ENCODE measurements at regions not wholly inside any gene's neighbourhood (a gene's known extent, or its start where the extent isn't known, plus 50 kb on each side); places are given as distances from the start of the nearest gene placed in this dataset.
A peak's percentile ranks its signal among the peaks of the same experiment; 100 is the strongest.

- Histone ChIP-seq H2AK5ac (ENCODE audit: low read length, severe bottlenecking) (peak overlapping the region; percentile 9), H3K4me3 (ENCODE audit: insufficient read depth in 1 of 2, low read depth in 1 of 2, low read length in 2 of 2) (no peak overlapping the region), H4K8ac (ENCODE audit: low read length) (no peak overlapping the region), H3K14ac (ENCODE audit: low read length in 2 of 2) (no peak overlapping the region), H3K27me3 (ENCODE audit: control insufficient read depth in 1 of 2, insufficient read depth in 1 of 2, low read length in 2 of 2) (peaks cover 0 to 5% of the 10 kb centered on the region in 2 experiments), H2BK12ac (ENCODE audit: low read length in 2 of 2) (no peak overlapping the region), H4K91ac (ENCODE audit: low read length) (no peak overlapping the region), H3K23ac (ENCODE audit: low read length in 2 of 2) (no peak overlapping the region), H3K9me3 (ENCODE audit: control insufficient read depth, low read length) (no peaks in the 10 kb centered on the region), H2BK5ac (ENCODE audit: low read depth, low read length, poor library complexity, severe bottlenecking) (no peak overlapping the region), H3K18ac (ENCODE audit: low read depth in 1 of 2, low read length in 2 of 2) (no peak overlapping the region), H2BK120ac (ENCODE audit: low read depth, low read length) (no peak overlapping the region), H2BK15ac (ENCODE audit: low read depth, poor library complexity, severe bottlenecking) (no peak overlapping the region), H3K9ac (ENCODE audit: low read length) (no peak overlapping the region), H3K36me3 (ENCODE audit: control insufficient read depth in 1 of 2, insufficient read depth in 2 of 2, low read depth in 1 of 2, low read length in 2 of 2) (no peaks in the 10 kb centered on the region), H3K27ac (ENCODE audit: low read length, poor library complexity, severe bottlenecking) (no peak overlapping the region), H2AFZ (ENCODE audit: low read depth, low read length) (no peak overlapping the region), H3K4me2 (ENCODE audit: low read length, poor library complexity, severe bottlenecking) (no peak overlapping the region), H3K4me1 (ENCODE audit: control insufficient read depth, insufficient read depth, low read depth, low read length) (peaks cover 37% of the 10 kb centered on the region), H3K79me1 (replicated peaks; ENCODE audit: low read length, poor library complexity, severe bottlenecking) (no peaks in the 10 kb centered on the region), H3K4ac (ENCODE audit: low read depth in 1 of 2, low read length in 2 of 2) (no peak overlapping the region)
- WGBS = 100% methylated on average over 1 of the region's 4 CpGs
- DNase-seq = no peak
These were observed 50.3 kb upstream of the ITGA11 start for GRCh38 chr15:68482246-68482645.

DNA sequence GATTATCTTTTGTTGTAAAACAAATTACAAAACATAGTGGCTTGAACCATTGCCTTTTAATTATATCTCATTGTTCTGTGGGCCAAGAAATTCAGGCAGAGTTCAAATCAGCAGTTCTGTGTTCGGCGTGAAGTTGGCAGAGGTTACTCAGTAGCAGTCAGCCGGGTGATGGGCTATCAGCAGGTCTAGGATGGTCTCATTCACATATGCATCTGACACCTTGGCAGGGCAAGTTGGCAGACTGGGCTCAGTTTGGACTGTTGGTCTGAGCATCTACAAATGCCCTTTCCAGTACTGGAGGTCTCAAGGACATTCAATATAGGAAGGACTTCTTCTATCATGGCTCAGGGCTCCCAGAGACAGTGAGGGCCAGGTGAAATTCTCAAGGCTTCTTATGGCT lies 51.2 kb upstream of the ITGA11 start:
- Histone ChIP-seq H2AK5ac (ENCODE audit: low read length, severe bottlenecking) (peak overlapping the region; percentile 8), H2AFZ (ENCODE audit: low read depth, low read length) (no peak overlapping the region), H3K36me3 (ENCODE audit: control insufficient read depth in 1 of 2, insufficient read depth in 2 of 2, low read depth in 1 of 2, low read length in 2 of 2) (no peaks in the 10 kb centered on the region), H3K79me1 (replicated peaks; ENCODE audit: low read length, poor library complexity, severe bottlenecking) (no peaks in the 10 kb centered on the region), H3K9me3 (ENCODE audit: control insufficient read depth, low read length) (peaks cover 3% of the 10 kb centered on the region), H4K91ac (ENCODE audit: low read length) (peak overlapping the region; percentile 15), H3K4ac (ENCODE audit: low read depth in 1 of 2, low read length in 2 of 2) (no peak overlapping the region), H2BK15ac (ENCODE audit: low read depth, poor library complexity, severe bottlenecking) (peak overlapping the region; percentile 8), H4K8ac (ENCODE audit: low read length) (no peak overlapping the region), H2BK5ac (ENCODE audit: low read depth, low read length, poor library complexity, severe bottlenecking) (no peak overlapping the region), H3K4me1 (ENCODE audit: control insufficient read depth, insufficient read depth, low read depth, low read length) (peaks cover 39% of the 10 kb centered on the region), H3K14ac (ENCODE audit: low read length in 2 of 2) (no peak overlapping the region), H3K9ac (ENCODE audit: low read length) (no peak overlapping the region), H3K27ac (ENCODE audit: low read length, poor library complexity, severe bottlenecking) (no peak overlapping the region), H3K23ac (ENCODE audit: low read length in 2 of 2) (no peak overlapping the region), H2BK12ac (ENCODE audit: low read length in 2 of 2) (no peak overlapping the region), H2BK120ac (ENCODE audit: low read depth, low read length) (no peak overlapping the region), H3K18ac (ENCODE audit: low read depth in 1 of 2, low read length in 2 of 2) (no peak overlapping the region), H3K27me3 (ENCODE audit: control insufficient read depth in 1 of 2, insufficient read depth in 1 of 2, low read length in 2 of 2) (peaks cover 0 to 5% of the 10 kb centered on the region in 2 experiments), H3K4me2 (ENCODE audit: low read length, poor library complexity, severe bottlenecking) (no peak overlapping the region), H3K4me3 (ENCODE audit: insufficient read depth in 1 of 2, low read depth in 1 of 2, low read length in 2 of 2) (no peak overlapping the region)
- no peak for DNase-seq
- WGBS = 97% methylated on average over 3 of the region's 3 CpGs

DNA sequence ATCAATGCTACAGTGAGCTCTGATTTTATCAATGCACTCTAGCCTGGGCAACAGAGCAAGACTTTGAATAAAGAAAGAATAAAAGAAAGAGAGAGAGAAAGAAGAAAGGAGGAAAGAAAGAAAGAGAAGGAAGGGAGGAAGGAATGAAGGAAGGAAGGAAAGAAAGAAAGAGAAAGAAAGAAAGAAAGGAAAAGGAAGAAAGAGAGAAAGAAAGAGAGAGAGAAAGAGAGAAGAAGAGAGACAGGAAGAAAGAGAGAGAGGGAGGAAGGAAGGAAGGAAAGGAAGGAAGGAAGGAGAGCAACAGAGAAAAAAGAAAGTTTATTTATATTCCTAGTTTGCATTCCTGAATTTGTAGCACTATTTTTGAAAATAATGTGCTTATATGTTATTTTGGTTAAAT lies 52.3 kb upstream of the ITGA11 start:
- no peak overlapping the region for H2BK15ac ChIP-seq (ENCODE audit: low read depth, poor library complexity, severe bottlenecking)
- no peak overlapping the region for H3K18ac ChIP-seq (ENCODE audit: low read depth in 1 of 2, low read length in 2 of 2)

GRCh38 chr15:68484696-68485400 lies 52.9 kb upstream of the ITGA11 start:
- DNase-seq = peak; percentile 61
- Histone ChIP-seq H3K79me1 (replicated peaks; ENCODE audit: low read length, poor library complexity, severe bottlenecking) (no peaks in the 10 kb centered on the region), H3K4me2 (ENCODE audit: low read length, poor library complexity, severe bottlenecking) (peak overlapping the region; percentile 41), H2BK15ac (ENCODE audit: low read depth, poor library complexity, severe bottlenecking) (peak overlapping the region; percentile 56), H3K18ac (ENCODE audit: low read depth in 1 of 2, low read length in 2 of 2) (peak overlapping the region; percentile 72 to 79), H2BK12ac (ENCODE audit: low read length in 2 of 2) (peak overlapping the region; percentile 46 to 72), H3K4me3 (ENCODE audit: insufficient read depth in 1 of 2, low read depth in 1 of 2, low read length in 2 of 2) (peak overlapping the region; percentile 26 to 54), H4K91ac (ENCODE audit: low read length) (no peak overlapping the region), H3K23ac (ENCODE audit: low read length in 2 of 2) (no peak overlapping the region), H3K9ac (ENCODE audit: low read length) (peak overlapping the region; percentile 83), H3K36me3 (ENCODE audit: control insufficient read depth in 1 of 2, insufficient read depth in 2 of 2, low read depth in 1 of 2, low read length in 2 of 2) (no peaks in the 10 kb centered on the region), H2AK5ac (ENCODE audit: low read length, severe bottlenecking) (peak overlapping the region; percentile 78), H3K14ac (ENCODE audit: low read length in 2 of 2) (peak overlapping the region in 1 of 2 experiments; percentile 18), H4K8ac (ENCODE audit: low read length) (peak overlapping the region; percentile 60), H3K27ac (ENCODE audit: low read length, poor library complexity, severe bottlenecking) (peak overlapping the region; percentile 66), H2BK5ac (ENCODE audit: low read depth, low read length, poor library complexity, severe bottlenecking) (peak overlapping the region; percentile 46), H3K4ac (ENCODE audit: low read depth in 1 of 2, low read length in 2 of 2) (peak overlapping the region; percentile 25 to 30), H2AFZ (ENCODE audit: low read depth, low read length) (no peak overlapping the region), H3K9me3 (ENCODE audit: control insufficient read depth, low read length) (peaks cover 3% of the 10 kb centered on the region), H2BK120ac (ENCODE audit: low read depth, low read length) (no peak overlapping the region), H3K4me1 (ENCODE audit: control insufficient read depth, insufficient read depth, low read depth, low read length) (peaks cover 35% of the 10 kb centered on the region), H3K27me3 (ENCODE audit: control insufficient read depth in 1 of 2, insufficient read depth in 1 of 2, low read length in 2 of 2) (no peaks in the 10 kb centered on the region)
- WGBS = 29% methylated on average over 13 of the region's 14 CpGs

More for the DNA sequence above, 52.3 kb upstream of the ITGA11 start:
- Histone ChIP-seq H2BK12ac (ENCODE audit: low read length in 2 of 2) (no peak overlapping the region), H4K8ac (ENCODE audit: low read length) (no peak overlapping the region), H3K79me1 (replicated peaks; ENCODE audit: low read length, poor library complexity, severe bottlenecking) (no peaks in the 10 kb centered on the region), H3K9ac (ENCODE audit: low read length) (no peak overlapping the region), H3K4ac (ENCODE audit: low read depth in 1 of 2, low read length in 2 of 2) (no peak overlapping the region), H3K27me3 (ENCODE audit: control insufficient read depth in 1 of 2, insufficient read depth in 1 of 2, low read length in 2 of 2) (no peaks in the 10 kb centered on the region), H3K4me2 (ENCODE audit: low read length, poor library complexity, severe bottlenecking) (no peak overlapping the region), H3K9me3 (ENCODE audit: control insufficient read depth, low read length) (peaks cover 3% of the 10 kb centered on the region), H2BK120ac (ENCODE audit: low read depth, low read length) (no peak overlapping the region), H3K23ac (ENCODE audit: low read length in 2 of 2) (no peak overlapping the region), H2AK5ac (ENCODE audit: low read length, severe bottlenecking) (no peak overlapping the region), H3K4me3 (ENCODE audit: insufficient read depth in 1 of 2, low read depth in 1 of 2, low read length in 2 of 2) (no peak overlapping the region), H2BK5ac (ENCODE audit: low read depth, low read length, poor library complexity, severe bottlenecking) (no peak overlapping the region), H3K36me3 (ENCODE audit: control insufficient read depth in 1 of 2, insufficient read depth in 2 of 2, low read depth in 1 of 2, low read length in 2 of 2) (no peaks in the 10 kb centered on the region), H4K91ac (ENCODE audit: low read length) (no peak overlapping the region), H3K27ac (ENCODE audit: low read length, poor library complexity, severe bottlenecking) (no peak overlapping the region), H2AFZ (ENCODE audit: low read depth, low read length) (no peak overlapping the region), H3K14ac (ENCODE audit: low read length in 2 of 2) (no peak overlapping the region), H3K4me1 (ENCODE audit: control insufficient read depth, insufficient read depth, low read depth, low read length) (peaks cover 37% of the 10 kb centered on the region)
- no peak for DNase-seq
